ENCODE measurements at regions not wholly inside any gene's neighbourhood (a gene's known extent, or its start where the extent isn't known, plus 50 kb on each side); places are given as distances from the start of the nearest gene placed in this dataset.

GRCh38 chr11:112770033-112770432 is 191.2 kb upstream of the NCAM1 start:
- CTCF ChIA-PET: no interaction called here

More at GRCh38 chr11:112770033-112770432, 191.2 kb upstream of the NCAM1 start:
- H3K9ac ChIP-seq (ENCODE audit: low read length): no peak overlapping the region
- ChIA-PET POLR2A (no interaction called here), RAD21 (ENCODE audit: low non-redundant PET in 1 of 2, low total read pairs in 2 of 2, uncharacterized antibody in 2 of 2, unreplicated experiment in 2 of 2) (no interaction called here)
- no peaks in the 10 kb centered on the region for H3K9me3 ChIP-seq (ENCODE audit: control insufficient read depth in 1 of 2, insufficient read depth in 1 of 2, low read depth in 1 of 2, low read length in 2 of 2)
- BruUV-seq (replicated peaks): no TSS peak
- ATAC-seq (no peak), DNase-seq (ENCODE audit: low read depth, low spot score) (no peak)
- H3K4me1 ChIP-seq (ENCODE audit: control insufficient read depth in 1 of 2, insufficient read depth in 2 of 2, low read length in 2 of 2): no peaks in the 10 kb centered on the region
- no peak overlapping the region for H3K4me3 ChIP-seq (replicated peaks in 1 of 2; ENCODE audit: low read depth in 1 of 2, low read length in 2 of 2)
- TF ChIP-seq EZH2phosphoT487 (IDR thresholded peaks at IDR 0.05; ENCODE audit: borderline replicate concordance) (no peak), EGR1 (IDR thresholded peaks at IDR 0.05; ENCODE audit: low read depth) (no peak), ZBTB33 (IDR thresholded peaks at IDR 0.05; ENCODE audit: extremely low read depth, insufficient replicate concordance, low read length) (no peak), RAD21 (IDR thresholded peaks at IDR 0.05; ENCODE audit: low read depth) (no peak), CBX3 (IDR thresholded peaks at IDR 0.05; ENCODE audit: low read depth) (no peak), ZFX (IDR thresholded peaks at IDR 0.05) (no peak), POLR2AphosphoS5 (IDR thresholded peaks at IDR 0.05; ENCODE audit: low read depth, low read length) (no peak), CTCF (IDR thresholded peaks at IDR 0.05 in 2 of 3, conservative IDR thresholded peaks at IDR 0.05 in 1 of 3; ENCODE audit: borderline replicate concordance in 1 of 3, insufficient read depth in 1 of 3, low read depth in 2 of 3, low read length in 2 of 3) (no peak), ZNF274 (IDR thresholded peaks at IDR 0.05; ENCODE audit: low read depth, low read length) (no peak)
- no peaks in the 10 kb centered on the region for H3K79me2 ChIP-seq (ENCODE audit: insufficient read depth, low read length)
- no peaks in the 10 kb centered on the region for H3K9me2 ChIP-seq (ENCODE audit: insufficient read depth)
- H3K27ac ChIP-seq (ENCODE audit: low read depth, low read length): no peak overlapping the region
- peaks cover 12% of the 10 kb centered on the region for H3K27me3 ChIP-seq (ENCODE audit: insufficient read depth, low read length)
- H2AFZ ChIP-seq (ENCODE audit: low read depth, low read length, poor library complexity, severe bottlenecking): no peak overlapping the region
- no peaks in the 10 kb centered on the region for H3K36me3 ChIP-seq (ENCODE audit: control insufficient read depth in 1 of 2, insufficient read depth in 2 of 2, low read length in 2 of 2)
- intact Hi-C loops (cut with micrococcal nuclease): no loop called here
- H4K20me1 ChIP-seq (ENCODE audit: insufficient read depth): no peaks in the 10 kb centered on the region
- H3K4me2 ChIP-seq (ENCODE audit: low read length): no peak overlapping the region

Measured in HCT116 (cell line).